Mesothelial cell of epicardium (in vitro differentiated cells): ENCODE measurements at regions not wholly inside any gene's neighbourhood (a gene's known extent, or its start where the extent isn't known, plus 50 kb on each side); places are given as distances from the start of the nearest gene placed in this dataset.
"Not testable (repeated sequence)": the region's sequence is repeated elsewhere in the genome, so short reads cannot be mapped to it uniquely, and the experiment has no call there.

Experiments
- DNase-seq, 2 experiments: peaks; one replicate each; pipeline ENCODE4 v3.0.0; 2021; ENCODE audit warnings: low spot score in 2 of 2; ENCODE audit not compliant: unreplicated experiment in 2 of 2
- H3K27ac Mint-ChIP-seq: 2 replicates; pipeline ENCODE4 v1.8.0; 2021; ENCODE audit warnings: mixed read lengths
- H3K27me3 Mint-ChIP-seq: 2 replicates; pipeline ENCODE4 v1.8.0; 2021; ENCODE audit warnings: low read depth, mixed read lengths
- H3K36me3 Mint-ChIP-seq: 2 replicates; pipeline ENCODE4 v1.8.0; 2021; ENCODE audit warnings: mixed read lengths
- H3K4me1 Mint-ChIP-seq: 2 replicates; pipeline ENCODE4 v1.8.0; 2021; ENCODE audit warnings: mixed read lengths
- H3K4me3 Mint-ChIP-seq: 2 replicates; pipeline ENCODE4 v1.8.0; 2021; ENCODE audit warnings: mild to moderate bottlenecking, moderate library complexity, mixed read lengths
- H3K9me3 Mint-ChIP-seq: 2 replicates; pipeline ENCODE4 v1.8.0; 2021; ENCODE audit warnings: mixed read lengths
- TF ChIP-seq, protein P1 (sequence below): fragments of 200-600 bp; sonication (generic); IDR thresholded peaks from one replicate; pipeline ENCODE4 v1.5.0; 2021; ENCODE audit warnings: antibody characterized with exemption; ENCODE audit not compliant: unreplicated experiment

DNA sequence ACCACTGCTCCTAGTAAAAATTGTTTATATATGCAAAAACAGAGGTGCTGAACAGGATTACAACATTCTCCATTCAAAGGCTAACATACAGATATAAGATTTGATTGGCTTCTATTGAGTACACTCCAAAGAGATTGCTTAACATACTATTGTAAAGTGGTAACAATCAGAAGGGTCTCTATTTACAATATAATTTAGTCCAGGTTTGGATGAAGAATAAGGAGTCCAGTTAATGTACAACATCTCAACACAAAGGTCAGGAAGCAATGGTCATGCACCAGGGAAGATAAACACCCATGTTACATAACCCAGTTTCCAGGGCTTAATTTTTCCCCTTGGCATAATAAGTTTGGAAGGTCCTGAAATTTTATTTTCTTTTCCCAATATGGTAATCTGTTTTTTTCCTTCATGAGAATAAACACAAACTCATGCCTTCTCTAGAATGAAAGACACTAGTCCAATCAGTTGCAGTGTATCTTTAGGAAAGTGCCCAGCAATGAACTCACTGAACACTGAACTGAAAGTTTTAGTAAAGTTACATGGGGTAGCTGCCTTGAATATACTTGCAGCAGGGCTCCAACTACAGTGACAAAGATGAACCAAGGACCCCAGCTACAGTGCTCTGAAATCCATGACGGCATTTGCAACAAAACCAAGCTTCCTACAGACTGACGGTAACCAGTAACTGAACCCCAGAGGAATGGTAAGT, 255.3 kb upstream of the GJE1 start:
- peaks cover 9% of the 10 kb centered on the region for H3K9me3 Mint-ChIP-seq
- H3K4me3 Mint-ChIP-seq: no peak overlapping the region
- no peak for DNase-seq
- H3K27ac Mint-ChIP-seq: no peak overlapping the region
- TF ChIP-seq, protein P1, sequence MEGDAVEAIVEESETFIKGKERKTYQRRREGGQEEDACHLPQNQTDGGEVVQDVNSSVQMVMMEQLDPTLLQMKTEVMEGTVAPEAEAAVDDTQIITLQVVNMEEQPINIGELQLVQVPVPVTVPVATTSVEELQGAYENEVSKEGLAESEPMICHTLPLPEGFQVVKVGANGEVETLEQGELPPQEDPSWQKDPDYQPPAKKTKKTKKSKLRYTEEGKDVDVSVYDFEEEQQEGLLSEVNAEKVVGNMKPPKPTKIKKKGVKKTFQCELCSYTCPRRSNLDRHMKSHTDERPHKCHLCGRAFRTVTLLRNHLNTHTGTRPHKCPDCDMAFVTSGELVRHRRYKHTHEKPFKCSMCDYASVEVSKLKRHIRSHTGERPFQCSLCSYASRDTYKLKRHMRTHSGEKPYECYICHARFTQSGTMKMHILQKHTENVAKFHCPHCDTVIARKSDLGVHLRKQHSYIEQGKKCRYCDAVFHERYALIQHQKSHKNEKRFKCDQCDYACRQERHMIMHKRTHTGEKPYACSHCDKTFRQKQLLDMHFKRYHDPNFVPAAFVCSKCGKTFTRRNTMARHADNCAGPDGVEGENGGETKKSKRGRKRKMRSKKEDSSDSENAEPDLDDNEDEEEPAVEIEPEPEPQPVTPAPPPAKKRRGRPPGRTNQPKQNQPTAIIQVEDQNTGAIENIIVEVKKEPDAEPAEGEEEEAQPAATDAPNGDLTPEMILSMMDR: no peak
- H3K36me3 Mint-ChIP-seq: no peaks in the 10 kb centered on the region
- no peaks in the 10 kb centered on the region for H3K27me3 Mint-ChIP-seq
- H3K4me1 Mint-ChIP-seq: no peaks in the 10 kb centered on the region

DNA sequence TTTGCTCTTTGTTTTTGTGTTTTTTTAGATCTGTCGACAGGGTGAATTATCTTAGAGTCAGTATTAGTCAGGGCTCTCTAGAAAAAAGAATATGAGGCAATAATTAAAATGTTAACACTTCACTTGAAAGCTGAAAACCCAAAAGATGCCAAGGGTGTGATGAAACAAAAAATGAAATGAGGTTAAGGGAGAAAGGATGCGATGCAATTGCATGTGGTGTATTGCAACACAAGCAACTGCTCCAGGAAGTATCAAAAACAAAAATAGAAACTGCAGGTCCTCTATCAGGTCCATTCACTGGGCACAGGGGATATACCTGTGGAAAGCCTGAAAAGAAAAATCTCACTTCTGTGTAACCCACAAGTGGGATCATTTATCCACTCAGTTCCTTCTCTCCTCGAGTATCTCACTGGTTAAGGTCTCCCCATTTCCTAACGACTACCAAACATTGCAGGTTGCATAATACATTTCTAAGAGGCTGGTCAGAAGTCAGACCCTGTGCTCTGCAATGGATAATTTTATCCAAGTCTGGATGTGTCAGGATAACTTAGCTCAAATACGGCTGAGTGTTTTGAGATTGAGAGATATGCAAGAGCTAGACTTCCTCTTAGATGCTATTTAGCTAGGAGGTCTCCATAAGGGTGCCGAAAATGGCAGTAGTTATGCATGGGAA, 257.7 kb upstream of the GJE1 start:
- H3K27me3 Mint-ChIP-seq: no peaks in the 10 kb centered on the region
- H3K9me3 Mint-ChIP-seq: peaks cover 7% of the 10 kb centered on the region
- TF ChIP-seq, protein P1: no peak
- H3K36me3 Mint-ChIP-seq: no peaks in the 10 kb centered on the region
- DNase-seq: no peak
- no peak overlapping the region for H3K4me3 Mint-ChIP-seq
- H3K27ac Mint-ChIP-seq: no peak overlapping the region
- H3K4me1 Mint-ChIP-seq: no peaks in the 10 kb centered on the region

DNA sequence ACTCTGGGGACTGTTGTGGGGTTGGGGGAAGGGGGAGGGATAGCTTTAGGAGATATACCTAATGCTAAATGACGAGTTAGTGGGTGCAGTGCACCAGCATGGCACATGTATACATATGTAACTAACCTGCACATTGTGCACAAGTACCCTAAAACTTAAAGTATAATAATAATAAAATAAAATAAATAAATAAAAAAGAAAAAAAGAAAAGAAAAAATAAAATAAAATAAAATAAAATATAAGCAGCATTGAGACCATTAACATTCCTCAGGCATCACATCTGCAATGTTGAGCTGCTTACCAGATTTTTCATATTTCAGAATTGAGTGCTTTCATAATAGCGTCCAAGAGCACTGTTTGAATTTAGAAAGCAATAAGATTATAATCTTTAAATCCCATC, 263.2 kb upstream of the GJE1 start:
- not testable (repeated sequence) for H3K36me3 Mint-ChIP-seq, H3K27me3 Mint-ChIP-seq, DNase-seq, H3K4me3 Mint-ChIP-seq, H3K9me3 Mint-ChIP-seq, H3K27ac Mint-ChIP-seq, H3K4me1 Mint-ChIP-seq

DNA sequence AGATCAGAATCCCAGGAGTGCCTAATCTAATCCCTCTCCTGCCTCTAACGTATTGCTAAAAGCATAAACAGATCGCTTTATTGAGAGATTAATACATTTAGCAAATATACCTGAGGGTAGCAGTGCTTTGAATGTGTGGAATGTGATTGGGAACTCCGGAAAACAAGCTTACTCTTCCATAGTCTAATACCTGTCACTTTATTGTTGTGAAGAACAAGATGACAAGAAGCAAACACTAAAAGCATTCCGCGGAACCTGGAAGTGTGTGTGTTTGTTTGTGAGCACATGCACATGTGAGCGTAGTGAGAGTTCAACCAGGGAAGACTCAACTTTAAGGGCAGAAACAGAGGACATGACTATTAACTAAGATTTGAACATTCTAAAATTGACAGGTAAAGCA, 265.0 kb upstream of the GJE1 start:
- no peak for DNase-seq
- H3K9me3 Mint-ChIP-seq: peaks cover 7% of the 10 kb centered on the region
- no peaks in the 10 kb centered on the region for H3K36me3 Mint-ChIP-seq
- H3K27me3 Mint-ChIP-seq: no peaks in the 10 kb centered on the region
- H3K4me1 Mint-ChIP-seq: no peaks in the 10 kb centered on the region
- no peak overlapping the region for H3K4me3 Mint-ChIP-seq
- TF ChIP-seq, protein P1: no peak
- H3K27ac Mint-ChIP-seq: no peak overlapping the region

DNA sequence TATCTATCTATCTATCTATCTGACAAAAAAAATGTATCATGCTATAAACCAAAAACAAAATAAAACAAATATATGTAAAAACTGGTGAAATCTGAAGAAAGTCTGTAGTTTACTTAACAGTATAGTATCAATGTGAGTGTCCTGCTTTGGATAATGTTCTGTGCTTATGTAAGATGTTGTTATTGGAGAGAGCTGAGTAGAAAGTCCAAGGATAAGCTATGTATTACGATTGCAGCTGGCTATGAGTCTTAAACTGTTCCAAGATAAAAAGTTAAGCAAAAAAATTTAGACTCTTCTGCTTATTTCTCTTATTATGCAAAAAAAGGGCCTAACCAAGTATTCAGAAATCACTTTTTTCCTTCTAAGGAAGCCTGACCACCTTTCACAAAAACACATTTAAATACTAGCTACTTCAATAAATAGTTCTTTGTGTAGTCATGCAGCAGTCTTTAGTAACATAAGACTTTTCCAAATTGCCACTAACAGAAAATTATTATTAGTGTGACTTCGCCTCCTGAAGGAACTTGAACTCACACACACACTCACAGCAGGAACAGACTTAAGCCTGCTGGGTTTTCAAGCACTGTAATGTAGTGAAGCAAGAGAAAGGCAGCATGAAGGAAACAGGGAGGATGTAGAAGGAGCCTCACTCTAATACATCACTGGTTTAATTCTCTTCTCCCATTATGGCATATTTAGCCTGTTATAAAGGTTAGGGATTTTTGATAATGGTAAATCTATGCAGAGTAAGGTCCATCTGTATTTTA, 265.8 kb upstream of the GJE1 start:
- Mint-ChIP-seq H3K27me3 (no peaks in the 10 kb centered on the region), H3K9me3 (no peaks in the 10 kb centered on the region), H3K27ac (no peak overlapping the region), H3K4me1 (no peaks in the 10 kb centered on the region), H3K4me3 (no peak overlapping the region), H3K36me3 (no peaks in the 10 kb centered on the region)
- DNase-seq: no peak
- TF ChIP-seq, protein P1: no peak

DNA sequence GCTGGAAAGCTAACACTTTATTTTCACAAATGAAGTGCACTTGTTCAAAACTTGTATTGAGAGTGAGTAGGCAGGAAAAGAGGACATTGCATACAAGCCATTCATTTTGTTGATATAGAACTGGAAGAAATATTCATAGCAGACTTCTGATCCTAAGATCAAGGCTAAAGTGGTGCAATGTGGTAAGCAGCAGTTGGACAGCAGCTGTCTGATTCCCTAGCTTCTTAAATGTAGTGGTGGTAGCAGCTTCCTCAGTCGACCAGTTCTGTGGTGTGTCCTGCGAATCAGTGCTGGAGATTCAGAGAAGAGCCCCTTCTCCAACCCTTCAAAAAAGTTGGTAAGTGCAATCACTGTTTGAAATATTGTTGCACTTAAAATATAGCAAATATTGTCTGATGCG, 281.7 kb upstream of the GJE1 start:
- Mint-ChIP-seq H3K9me3 (no peaks in the 10 kb centered on the region), H3K4me3 (no peak overlapping the region), H3K36me3 (no peaks in the 10 kb centered on the region), H3K27me3 (no peaks in the 10 kb centered on the region), H3K27ac (no peak overlapping the region), H3K4me1 (peaks cover 2% of the 10 kb centered on the region)
- TF ChIP-seq, protein P1: no peak
- no peak for DNase-seq
